HepG2 (cell line): ENCODE measurements at regions not wholly inside any gene's neighbourhood (a gene's known extent, or its start where the extent isn't known, plus 50 kb on each side); places are given as distances from the start of the nearest gene placed in this dataset.
A peak's percentile ranks its signal among the peaks of the same experiment; 100 is the strongest.

Experiments
- CREB1 ChIP-seq, 2 experiments: fragments of 450-650 bp in 1 of 2; IDR thresholded peaks; 2 replicates each; pipeline ENCODE4 v1.6.1; 2016 to 2017; ENCODE audit warnings: control low read depth in 1 of 2, mild to moderate bottlenecking in 1 of 2, missing compliant biosample characterization in 1 of 2, missing genetic modification characterization in 1 of 2
- EZH2 ChIP-seq: conservative IDR thresholded peaks from 2 replicates; pipeline ENCODE4 v1.6.1; 2012; ENCODE audit warnings: mild to moderate bottlenecking, low read depth, low read length, moderate library complexity
- ISX ChIP-seq: sonication (generic); formaldehyde crosslinking; conservative IDR thresholded peaks from 2 replicates; pipeline ENCODE4 v1.5.0; 2020; ENCODE audit warnings: missing genetic modification reagents
- MTA3 ChIP-seq: sonication (generic); formaldehyde crosslinking; IDR thresholded peaks from 2 replicates; pipeline ENCODE4 v1.4.0; 2020; ENCODE audit warnings: missing genetic modification reagents
- SP1 ChIP-seq, 2 experiments: fragments of 450-650 bp in 1 of 2; sonication (generic) in 1 of 2; formaldehyde crosslinking in 1 of 2; IDR thresholded peaks; 2 replicates each; pipeline versions ENCODE4 v1.4.0 to v1.6.1; 2016 to 2020; ENCODE audit warnings: missing genetic modification reagents in 1 of 2
- ZFP90 ChIP-seq: sonication (generic); formaldehyde crosslinking; IDR thresholded peaks from 2 replicates; pipeline ENCODE4 v1.8.0; 2022; ENCODE audit warnings: missing genetic modification reagents, mild to moderate bottlenecking, inconsistent platforms, borderline replicate concordance
- ZNF331 ChIP-seq: sonication (generic); formaldehyde crosslinking; IDR thresholded peaks from 2 replicates; pipeline ENCODE4 v1.4.0; 2020; ENCODE audit warnings: missing genetic modification reagents
- TF ChIP-seq, protein P1 (sequence below): sonication (generic); formaldehyde crosslinking; IDR thresholded peaks from 2 replicates; pipeline ENCODE4 v1.9.0; 2021; ENCODE audit warnings: missing genetic modification reagents, mild to moderate bottlenecking, borderline replicate concordance

DNA sequence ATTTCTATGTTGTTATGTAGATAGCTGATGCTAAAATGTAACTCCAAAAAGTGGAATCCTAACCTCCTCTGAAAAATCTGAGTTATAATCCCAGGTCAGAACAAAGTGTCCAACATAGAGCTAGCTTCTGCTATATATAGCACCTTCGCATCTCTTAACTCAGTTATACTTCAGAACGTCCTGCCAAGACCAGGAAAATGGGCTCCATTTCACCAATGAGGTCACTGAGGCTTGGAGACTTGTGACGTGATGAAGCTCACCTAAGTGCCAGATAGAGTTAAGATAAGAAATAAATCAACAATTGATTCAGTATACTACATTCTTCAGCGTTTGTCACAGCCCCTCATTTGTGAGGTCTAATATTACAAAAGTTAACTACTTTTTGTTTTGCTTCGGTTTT is 88.8 kb downstream of the KCTD12 start:
- TF ChIP-seq, protein P1, sequence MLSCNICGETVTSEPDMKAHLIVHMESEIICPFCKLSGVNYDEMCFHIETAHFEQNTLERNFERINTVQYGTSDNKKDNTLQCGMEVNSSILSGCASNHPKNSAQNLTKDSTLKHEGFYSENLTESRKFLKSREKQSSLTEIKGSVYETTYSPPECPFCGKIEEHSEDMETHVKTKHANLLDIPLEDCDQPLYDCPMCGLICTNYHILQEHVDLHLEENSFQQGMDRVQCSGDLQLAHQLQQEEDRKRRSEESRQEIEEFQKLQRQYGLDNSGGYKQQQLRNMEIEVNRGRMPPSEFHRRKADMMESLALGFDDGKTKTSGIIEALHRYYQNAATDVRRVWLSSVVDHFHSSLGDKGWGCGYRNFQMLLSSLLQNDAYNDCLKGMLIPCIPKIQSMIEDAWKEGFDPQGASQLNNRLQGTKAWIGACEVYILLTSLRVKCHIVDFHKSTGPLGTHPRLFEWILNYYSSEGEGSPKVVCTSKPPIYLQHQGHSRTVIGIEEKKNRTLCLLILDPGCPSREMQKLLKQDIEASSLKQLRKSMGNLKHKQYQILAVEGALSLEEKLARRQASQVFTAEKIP (CRISPR knock-in tag) = no peak
- TF ChIP-seq ZNF331 (CRISPR knock-in tag) (no peak), ZFP90 (CRISPR knock-in tag) (no peak), MTA3 (CRISPR knock-in tag) (no peak), CREB1 (IDR thresholded peaks at IDR 0.05) (peak; percentile 48), CREB1 (CRISPR knock-in tag; IDR thresholded peaks at IDR 0.05) (no peak), EZH2 (no peak), ISX (CRISPR knock-in tag) (no peak), SP1 (IDR thresholded peaks at IDR 0.05) (no peak), SP1 (CRISPR knock-in tag; IDR thresholded peaks at IDR 0.05) (no peak)
